ENCODE measurements at regions not wholly inside any gene's neighbourhood (a gene's known extent, or its start where the extent isn't known, plus 50 kb on each side); places are given as distances from the start of the nearest gene placed in this dataset.

DNA sequence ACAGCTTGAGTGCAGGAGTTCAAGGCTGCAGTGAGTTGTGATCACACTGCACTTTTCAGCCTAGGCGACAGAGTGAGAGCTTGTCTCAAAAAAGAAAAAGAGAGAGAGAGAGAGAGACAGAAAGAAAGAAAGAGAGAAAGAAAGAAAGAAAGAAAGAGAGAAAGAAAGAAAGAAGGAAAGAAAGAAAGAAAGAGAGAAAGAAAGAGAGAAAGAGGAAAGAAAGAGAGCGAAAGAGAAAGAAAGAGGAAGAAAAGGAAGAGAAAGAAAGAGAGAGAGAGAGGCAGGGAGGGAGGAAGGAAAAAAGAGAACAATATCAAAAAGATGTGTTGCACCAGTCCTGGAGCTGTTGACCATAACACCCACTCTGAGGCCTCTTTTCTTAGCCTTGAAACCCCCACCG is 89.8 kb upstream of the MBOAT2 start:
- no peak for DNase-seq
- H3K27me3 ChIP-seq: no peaks in the 10 kb centered on the region
- ATAC-seq (ENCODE audit: low FRiP score in 2 of 2): no peak
- H3K4me1 ChIP-seq: peaks cover 12 to 22% (median 16%) of the 10 kb centered on the region in 4 donors
- no peaks in the 10 kb centered on the region for H3K9me3 ChIP-seq
- H3K27ac ChIP-seq: no peak overlapping the region
- H3K36me3 ChIP-seq: no peaks in the 10 kb centered on the region
- 87 to 88% methylated on average over 3 of the region's 3 CpGs for WGBS, 2 donors
- no peak overlapping the region for H3K4me3 ChIP-seq
- no peak for TF ChIP-seq POLR2AphosphoS5 (IDR thresholded peaks at IDR 0.05)
- no peak for TF ChIP-seq EP300 (IDR thresholded peaks at IDR 0.05)
- TF ChIP-seq, protein P1, sequence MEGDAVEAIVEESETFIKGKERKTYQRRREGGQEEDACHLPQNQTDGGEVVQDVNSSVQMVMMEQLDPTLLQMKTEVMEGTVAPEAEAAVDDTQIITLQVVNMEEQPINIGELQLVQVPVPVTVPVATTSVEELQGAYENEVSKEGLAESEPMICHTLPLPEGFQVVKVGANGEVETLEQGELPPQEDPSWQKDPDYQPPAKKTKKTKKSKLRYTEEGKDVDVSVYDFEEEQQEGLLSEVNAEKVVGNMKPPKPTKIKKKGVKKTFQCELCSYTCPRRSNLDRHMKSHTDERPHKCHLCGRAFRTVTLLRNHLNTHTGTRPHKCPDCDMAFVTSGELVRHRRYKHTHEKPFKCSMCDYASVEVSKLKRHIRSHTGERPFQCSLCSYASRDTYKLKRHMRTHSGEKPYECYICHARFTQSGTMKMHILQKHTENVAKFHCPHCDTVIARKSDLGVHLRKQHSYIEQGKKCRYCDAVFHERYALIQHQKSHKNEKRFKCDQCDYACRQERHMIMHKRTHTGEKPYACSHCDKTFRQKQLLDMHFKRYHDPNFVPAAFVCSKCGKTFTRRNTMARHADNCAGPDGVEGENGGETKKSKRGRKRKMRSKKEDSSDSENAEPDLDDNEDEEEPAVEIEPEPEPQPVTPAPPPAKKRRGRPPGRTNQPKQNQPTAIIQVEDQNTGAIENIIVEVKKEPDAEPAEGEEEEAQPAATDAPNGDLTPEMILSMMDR (IDR thresholded peaks at IDR 0.05): no peak
- no peak for TF ChIP-seq POLR2A (IDR thresholded peaks at IDR 0.05)

DNA sequence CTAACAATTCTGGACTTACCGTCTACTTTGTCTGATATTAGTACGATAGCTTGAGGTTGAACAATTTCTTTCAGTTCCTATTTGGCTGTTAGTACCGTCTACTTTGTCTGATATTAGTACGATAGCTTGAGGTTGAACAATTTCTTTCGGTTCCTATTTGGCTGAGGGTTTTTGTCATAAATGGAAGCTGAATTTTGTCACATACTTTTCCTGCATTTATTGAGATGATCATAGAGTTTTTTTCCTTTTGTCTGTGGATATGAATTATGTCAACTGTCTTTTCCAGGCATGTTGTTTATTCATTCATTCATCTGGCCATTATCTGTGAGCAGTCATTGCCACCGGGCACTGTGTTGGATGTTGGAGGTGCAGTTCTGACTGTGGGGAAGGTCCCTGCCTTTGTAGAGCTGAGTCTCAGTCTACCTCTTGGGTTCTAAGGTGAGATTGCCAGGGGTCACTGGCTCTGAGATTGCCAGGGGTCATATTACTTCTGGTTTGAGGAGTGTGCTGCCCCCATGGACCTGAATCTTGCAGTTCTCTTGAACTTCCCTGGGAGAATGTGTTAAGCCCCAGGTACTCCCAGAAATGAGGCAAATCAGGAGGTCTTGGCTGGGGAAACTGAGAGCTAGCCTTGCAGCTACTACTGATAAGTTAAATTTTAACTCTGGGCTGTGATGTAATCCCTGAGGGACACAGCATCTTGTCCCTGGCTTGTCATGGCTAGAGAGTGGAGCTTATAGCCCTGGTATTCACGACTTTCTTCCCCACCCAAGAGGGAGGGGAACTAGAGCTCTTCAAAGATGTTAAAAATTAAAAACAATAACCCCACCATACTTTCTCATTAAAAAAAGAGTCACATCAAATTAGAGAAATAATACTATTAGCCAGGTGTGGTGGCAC is 89.1 kb upstream of the MBOAT2 start:
- Histone ChIP-seq H3K9me3 (no peaks in the 10 kb centered on the region), H3K4me1 (peaks cover 12 to 22% (median 16%) of the 10 kb centered on the region in 4 donors), H3K27me3 (no peaks in the 10 kb centered on the region), H3K27ac (no peak overlapping the region), H3K4me3 (no peak overlapping the region), H3K36me3 (no peaks in the 10 kb centered on the region)
- TF ChIP-seq POLR2A (IDR thresholded peaks at IDR 0.05) (no peak), POLR2AphosphoS5 (IDR thresholded peaks at IDR 0.05) (no peak), EP300 (IDR thresholded peaks at IDR 0.05) (no peak)
- TF ChIP-seq, protein P1 (IDR thresholded peaks at IDR 0.05): no peak
- WGBS, 2 donors: 52 to 64% methylated on average over 7 of the region's 7 CpGs
- DNase-seq (no peak), ATAC-seq (ENCODE audit: low FRiP score in 2 of 2) (no peak)

DNA sequence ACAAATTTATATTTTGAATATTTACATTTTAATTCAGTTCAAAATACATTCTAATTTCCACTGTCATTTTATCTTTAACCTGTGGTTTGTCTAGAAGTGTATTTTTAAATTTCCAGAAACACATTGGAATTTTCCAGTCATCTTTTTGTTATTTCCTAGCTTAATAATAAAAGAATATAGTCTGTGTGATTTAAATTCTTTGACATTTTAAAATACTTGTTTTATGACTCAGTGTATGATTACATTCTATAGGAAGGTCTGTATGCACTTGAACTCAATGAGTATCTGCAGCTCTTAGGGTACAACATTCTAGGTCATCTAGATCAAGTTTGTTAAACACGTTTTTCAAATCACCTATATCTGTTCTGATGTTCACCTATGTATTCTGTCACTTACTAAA is 88.3 kb upstream of the MBOAT2 start:
- ATAC-seq (ENCODE audit: low FRiP score in 2 of 2): no peak
- H3K4me3 ChIP-seq: no peak overlapping the region
- no peaks in the 10 kb centered on the region for H3K9me3 ChIP-seq
- no peak for DNase-seq
- H3K27me3 ChIP-seq: no peaks in the 10 kb centered on the region
- H3K4me1 ChIP-seq: peaks cover 16 to 20% (median 19%) of the 10 kb centered on the region in 4 donors
- WGBS, 2 donors: 62 to 78% methylated on average over 1 of the region's 1 CpG
- TF ChIP-seq POLR2AphosphoS5 (IDR thresholded peaks at IDR 0.05): no peak
- no peak for TF ChIP-seq POLR2A (IDR thresholded peaks at IDR 0.05)
- no peak overlapping the region for H3K27ac ChIP-seq
- no peaks in the 10 kb centered on the region for H3K36me3 ChIP-seq

DNA sequence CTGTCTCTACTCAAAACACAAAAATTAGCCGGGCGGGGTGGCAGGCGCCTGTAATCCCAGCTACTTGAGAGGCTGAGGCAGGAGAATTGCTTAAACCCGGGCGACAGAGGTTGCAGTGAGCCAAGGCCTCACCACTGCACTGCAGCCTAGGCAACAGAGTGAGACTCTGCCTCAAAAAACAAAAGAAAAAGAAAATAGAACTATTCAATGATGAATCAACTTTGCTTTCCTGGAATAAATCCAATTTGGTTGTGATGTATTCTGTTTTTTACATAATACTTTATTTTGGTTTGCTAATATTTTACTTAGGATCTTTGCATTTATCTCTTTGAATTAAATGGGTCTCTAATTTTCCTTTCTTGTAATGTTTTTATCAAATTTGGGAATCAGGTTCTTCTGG is 86.3 kb upstream of the MBOAT2 start:
- no peak for ATAC-seq (ENCODE audit: low FRiP score in 2 of 2)
- 79 to 97% methylated on average over 5 of the region's 5 CpGs for WGBS, 2 donors
- no peak for DNase-seq
- no peaks in the 10 kb centered on the region for H3K9me3 ChIP-seq
- TF ChIP-seq, protein P1 (IDR thresholded peaks at IDR 0.05): no peak
- TF ChIP-seq POLR2AphosphoS5 (IDR thresholded peaks at IDR 0.05): no peak
- TF ChIP-seq POLR2A (IDR thresholded peaks at IDR 0.05): no peak
- TF ChIP-seq EP300 (IDR thresholded peaks at IDR 0.05): no peak
- no peaks in the 10 kb centered on the region for H3K27me3 ChIP-seq
- no peak overlapping the region for H3K27ac ChIP-seq
- no peaks in the 10 kb centered on the region for H3K36me3 ChIP-seq
- H3K4me3 ChIP-seq: no peak overlapping the region
- peaks cover 0 to 12% (median 8%) of the 10 kb centered on the region in 4 donors for H3K4me1 ChIP-seq

DNA sequence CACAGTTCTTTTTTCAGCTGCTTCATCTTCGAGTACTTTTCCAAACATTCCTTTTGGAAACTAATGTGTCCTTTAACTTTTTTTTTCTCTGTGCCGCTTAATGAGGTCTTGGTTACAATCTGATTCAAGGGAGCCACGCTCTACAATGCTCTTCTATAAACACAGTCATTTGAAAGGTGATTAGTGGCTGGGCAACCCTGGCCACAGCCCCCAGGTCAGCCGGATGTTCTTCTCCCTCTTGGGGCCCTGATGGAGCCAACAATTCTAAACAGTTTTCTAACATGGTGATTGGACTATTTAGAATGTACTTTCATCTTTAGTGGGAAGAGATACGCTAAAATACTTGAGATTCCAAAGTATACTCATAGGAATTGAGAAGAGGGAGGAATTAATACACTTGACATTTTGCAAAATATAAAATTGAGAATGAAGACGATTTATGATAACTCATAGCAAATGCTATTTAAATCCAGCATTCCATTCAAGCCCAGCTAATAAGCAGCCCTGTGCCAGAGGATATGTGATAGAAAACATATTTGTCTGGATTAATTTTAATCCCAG is 83.7 kb upstream of the MBOAT2 start:
- peaks cover 0 to 12% (median 8%) of the 10 kb centered on the region in 4 donors for H3K4me1 ChIP-seq
- DNase-seq (no peak), ATAC-seq (ENCODE audit: low FRiP score in 2 of 2) (no peak)
- peak overlapping the region in 1 of 4 donors; percentile 50 for H3K27ac ChIP-seq
- H3K4me3 ChIP-seq: no peak overlapping the region
- H3K36me3 ChIP-seq: no peaks in the 10 kb centered on the region
- TF ChIP-seq, protein P1 (IDR thresholded peaks at IDR 0.05): no peak
- TF ChIP-seq POLR2AphosphoS5 (IDR thresholded peaks at IDR 0.05) (no peak), POLR2A (IDR thresholded peaks at IDR 0.05) (no peak), EP300 (IDR thresholded peaks at IDR 0.05) (no peak)
- H3K27me3 ChIP-seq: no peaks in the 10 kb centered on the region
- 34 to 40% methylated on average over 6 of the region's 6 CpGs for WGBS, 2 donors
- no peaks in the 10 kb centered on the region for H3K9me3 ChIP-seq

Data from upper lobe of left lung (tissue), 6 donors.